ENCODE measurements at regions not wholly inside any gene's neighbourhood (a gene's known extent, or its start where the extent isn't known, plus 50 kb on each side); places are given as distances from the start of the nearest gene placed in this dataset.
A peak's percentile ranks its signal among the peaks of the same experiment; 100 is the strongest.

- POLR2A ChIA-PET (ENCODE audit: low non-redundant PET), result no interaction called here
- H3K9me3 ChIP-seq (ENCODE audit: low read depth, low read length, poor library complexity, severe bottlenecking), result no peaks in the 10 kb centered on the region
- DNase-seq (ENCODE audit: low spot score), result no peak
Observed at GRCh38 chr1:13931226-13931625, 231.2 kb downstream of the PRDM2 start.

GRCh38 chr1:13935336-13935735, 235.3 kb downstream of the PRDM2 start:
- Histone ChIP-seq H3K4me1 (ENCODE audit: insufficient read depth, low read length, poor library complexity, severe bottlenecking) (no peaks in the 10 kb centered on the region), H3K36me3 (ENCODE audit: insufficient read depth, low read length, poor library complexity, severe bottlenecking) (no peaks in the 10 kb centered on the region), H3K27ac (ENCODE audit: low read depth, low read length, poor library complexity, severe bottlenecking) (no peak overlapping the region), H3K9me3 (ENCODE audit: low read depth, low read length, poor library complexity, severe bottlenecking) (no peaks in the 10 kb centered on the region), H3K4me3 (ENCODE audit: low read depth, low read length, poor library complexity, severe bottlenecking) (no peak overlapping the region), H3K27me3 (replicated peaks; ENCODE audit: insufficient read depth, low read depth, low read length, poor library complexity) (no peaks in the 10 kb centered on the region)
- no TSS peak for BruUV-seq (replicated peaks)
- ChIA-PET CTCF (no interaction called here), POLR2A (ENCODE audit: low non-redundant PET) (no interaction called here)
- TF ChIP-seq EZH2 (IDR thresholded peaks at IDR 0.05; ENCODE audit: borderline replicate concordance, low read depth, low read length, poor library complexity, severe bottlenecking) (no peak), CTCF (conservative IDR thresholded peaks at IDR 0.05; ENCODE audit: low read depth, low read length) (no peak)
- intact Hi-C loops (cut with micrococcal nuclease; ENCODE audit: unreplicated experiment), result no loop called here
- DNase-seq (ENCODE audit: low spot score), result peak; percentile 48

More at GRCh38 chr1:13931226-13931625, 231.2 kb downstream of the PRDM2 start:
- no peak overlapping the region for H3K27ac ChIP-seq (ENCODE audit: low read depth, low read length, poor library complexity, severe bottlenecking)
- H3K4me1 ChIP-seq (ENCODE audit: insufficient read depth, low read length, poor library complexity, severe bottlenecking), result peaks cover 8% of the 10 kb centered on the region
- CTCF ChIA-PET, result interaction anchor here (0.7 kb wide), 1 partner anchor 14 kb away, joined by 3 read pairs; no protein-coding TSS in a partner anchor
- intact Hi-C loops (cut with micrococcal nuclease; ENCODE audit: unreplicated experiment), result no loop called here
- TF ChIP-seq EZH2 (IDR thresholded peaks at IDR 0.05; ENCODE audit: borderline replicate concordance, low read depth, low read length, poor library complexity, severe bottlenecking) (no peak), CTCF (conservative IDR thresholded peaks at IDR 0.05; ENCODE audit: low read depth, low read length) (no peak)
- no TSS peak for BruUV-seq (replicated peaks)
- no peaks in the 10 kb centered on the region for H3K27me3 ChIP-seq (replicated peaks; ENCODE audit: insufficient read depth, low read depth, low read length, poor library complexity)
- H3K36me3 ChIP-seq (ENCODE audit: insufficient read depth, low read length, poor library complexity, severe bottlenecking), result no peaks in the 10 kb centered on the region
- H3K4me3 ChIP-seq (ENCODE audit: low read depth, low read length, poor library complexity, severe bottlenecking), result no peak overlapping the region

- no peak for DNase-seq (ENCODE audit: low spot score)
- Histone ChIP-seq H3K9me3 (ENCODE audit: low read depth, low read length, poor library complexity, severe bottlenecking) (peaks cover 10% of the 10 kb centered on the region), H3K4me1 (ENCODE audit: insufficient read depth, low read length, poor library complexity, severe bottlenecking) (no peaks in the 10 kb centered on the region), H3K4me3 (ENCODE audit: low read depth, low read length, poor library complexity, severe bottlenecking) (no peak overlapping the region), H3K27ac (ENCODE audit: low read depth, low read length, poor library complexity, severe bottlenecking) (no peak overlapping the region), H3K27me3 (replicated peaks; ENCODE audit: insufficient read depth, low read depth, low read length, poor library complexity) (no peaks in the 10 kb centered on the region), H3K36me3 (ENCODE audit: insufficient read depth, low read length, poor library complexity, severe bottlenecking) (no peaks in the 10 kb centered on the region)
- no peak for TF ChIP-seq CTCF (conservative IDR thresholded peaks at IDR 0.05; ENCODE audit: low read depth, low read length)
- TF ChIP-seq EZH2 (IDR thresholded peaks at IDR 0.05; ENCODE audit: borderline replicate concordance, low read depth, low read length, poor library complexity, severe bottlenecking), result no peak
- intact Hi-C loops (cut with micrococcal nuclease; ENCODE audit: unreplicated experiment), result no loop called here
- BruUV-seq (replicated peaks), result no TSS peak
- ChIA-PET POLR2A (ENCODE audit: low non-redundant PET) (no interaction called here), CTCF (no interaction called here)
Observed at GRCh38 chr1:13941315-13941714, 241.3 kb downstream of the PRDM2 start.

All from A673 (cell line).